GM13977 (cell line): ENCODE measurements at regions not wholly inside any gene's neighbourhood (a gene's known extent, or its start where the extent isn't known, plus 50 kb on each side); places are given as distances from the start of the nearest gene placed in this dataset.

Experiments used
- DNase-seq: peaks from one replicate; pipeline ENCODE4 v3.0.0; 2012; ENCODE audit warnings: low spot score
- CTCF ChIP-seq: IDR thresholded peaks from 2 replicates; pipeline ENCODE4 v1.5.1; 2012; ENCODE audit warnings: mild to moderate bottlenecking, control low read depth; ENCODE audit not compliant: insufficient read depth; ENCODE audit errors: extremely low read depth, missing control alignments
- in situ Hi-C: fragments of 300-500 bp; cut with MboI; formaldehyde crosslinking; loops from one replicate; pipeline ENCODE4 v1.12.0; 2022; ENCODE audit warnings: low sequenced_read_pairs, low pct_unique_long_range_greater_than_20kb, mixed read lengths, inconsistent platforms; ENCODE audit not compliant: unreplicated experiment

GRCh38 chr12:86523844-86524243, 267.7 kb upstream of the MGAT4C start:
- in situ Hi-C loops = no loop called here
- no peak for DNase-seq
- TF ChIP-seq CTCF = no peak

- in situ Hi-C loops = no loop called here
- no peak for DNase-seq
- TF ChIP-seq CTCF = no peak
These were observed 265.7 kb upstream of the MGAT4C start for GRCh38 chr12:86521870-86522269.

- no peak for TF ChIP-seq CTCF
- DNase-seq = no peak
- in situ Hi-C loops = no loop called here
These were observed 257.0 kb upstream of the MGAT4C start for GRCh38 chr12:86513226-86513625.

- DNase-seq = no peak
- in situ Hi-C loops = no loop called here
- TF ChIP-seq CTCF = no peak
These were observed 240.4 kb upstream of the MGAT4C start for GRCh38 chr12:86496595-86496994.

GRCh38 chr12:86484473-86484872, 228.3 kb upstream of the MGAT4C start:
- TF ChIP-seq CTCF = no peak
- in situ Hi-C loops = no loop called here
- DNase-seq = no peak

GRCh38 chr12:86473231-86473630, 217.0 kb upstream of the MGAT4C start:
- no peak for DNase-seq
- TF ChIP-seq CTCF = no peak
- in situ Hi-C loops = no loop called here

GRCh38 chr12:86456776-86457175, 200.6 kb upstream of the MGAT4C start:
- DNase-seq = no peak
- in situ Hi-C loops = no loop called here
- no peak for TF ChIP-seq CTCF
